ENCODE measurements at regions not wholly inside any gene's neighbourhood (a gene's known extent, or its start where the extent isn't known, plus 50 kb on each side); places are given as distances from the start of the nearest gene placed in this dataset.
"Not testable (repeated sequence)": the region's sequence is repeated elsewhere in the genome, so short reads cannot be mapped to it uniquely, and the experiment has no call there.

DNA sequence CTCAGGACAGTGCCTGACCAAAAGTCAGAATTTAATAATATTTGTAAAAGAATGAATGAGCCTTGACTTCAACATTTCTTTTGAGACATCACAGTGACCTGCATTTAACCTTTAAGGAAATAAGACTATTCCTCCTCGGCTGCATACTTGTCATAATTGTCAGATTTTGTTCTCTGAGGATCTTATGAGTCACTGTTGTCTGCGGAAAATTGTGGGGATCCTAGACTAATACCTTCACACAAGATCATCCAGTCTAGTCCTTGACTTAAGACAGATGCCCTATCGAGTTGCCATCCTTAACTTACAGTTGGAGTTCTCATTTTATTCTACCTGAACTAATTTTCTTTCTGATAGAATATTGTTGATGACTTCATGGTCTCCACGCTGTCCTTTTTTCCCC lies 198.4 kb downstream of the DLEU7 start:
- DNase-seq (ENCODE audit: low read depth), result peak; percentile 3

- DNase-seq (ENCODE audit: low read depth), result peak; percentile 6
Observed at GRCh38 chr13:50646070-50646469, 197.4 kb downstream of the DLEU7 start.

DNA sequence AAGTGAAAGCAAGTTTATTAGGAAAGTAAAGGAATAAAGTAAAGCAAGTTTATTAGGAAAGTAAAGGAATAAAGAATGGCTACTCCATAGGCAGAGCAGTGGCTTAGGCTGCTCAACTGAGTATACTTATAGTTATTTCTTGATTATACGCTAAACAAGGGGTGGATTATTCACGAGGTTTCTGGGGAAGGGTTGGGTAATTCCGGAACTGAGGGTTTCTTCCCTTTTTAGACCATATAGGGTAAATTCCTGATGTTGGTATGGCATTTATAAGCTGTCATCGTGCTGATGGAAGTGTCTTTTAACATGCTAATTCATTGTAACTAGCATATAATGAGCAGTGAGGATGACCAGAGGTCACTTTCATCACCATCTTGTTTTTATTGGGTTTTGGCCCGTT lies 194.3 kb downstream of the DLEU7 start:
- no peak for DNase-seq (ENCODE audit: low read depth)

DNA sequence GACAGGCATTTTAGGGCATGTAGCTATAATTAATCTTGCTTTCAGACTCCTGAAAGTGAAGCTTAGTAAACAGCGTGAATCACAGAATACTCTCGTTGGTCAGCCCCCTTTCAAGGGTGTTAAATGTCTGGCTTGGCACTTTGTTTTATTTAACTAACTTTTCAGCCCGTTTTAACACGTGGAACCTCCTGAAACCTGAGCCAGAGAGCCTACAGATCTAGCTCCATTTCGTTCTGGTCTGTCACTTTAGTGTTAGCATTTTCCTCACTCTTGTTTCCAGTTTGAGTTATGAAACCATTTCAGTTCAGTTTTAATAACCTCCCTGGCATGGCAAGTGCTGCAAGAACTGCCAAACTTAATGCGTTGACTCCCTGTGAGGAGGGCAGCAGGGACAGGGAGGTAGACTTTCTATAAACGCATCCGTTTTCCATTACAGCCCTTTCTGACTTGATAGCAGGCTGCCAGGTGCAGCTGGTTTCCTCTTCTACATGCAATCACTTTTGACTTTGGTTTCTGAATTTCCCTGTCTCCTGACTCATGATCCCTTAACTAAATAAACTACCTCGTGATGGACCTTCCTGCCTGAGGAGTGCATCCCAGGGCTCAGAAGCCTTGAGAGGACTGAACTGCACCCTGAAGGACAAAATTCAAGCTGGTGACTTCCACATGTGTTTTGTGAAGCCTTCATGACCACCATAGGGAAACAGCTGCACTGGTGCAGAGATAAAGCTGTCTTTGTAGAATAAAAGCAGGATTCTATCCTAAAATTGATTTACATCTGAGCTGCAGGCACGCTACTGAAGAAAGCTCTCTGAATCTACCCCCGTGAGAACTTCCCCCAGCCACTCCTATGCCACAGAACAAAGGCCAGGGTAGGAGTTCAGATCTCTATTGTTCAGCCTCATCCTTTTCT lies 192.6 kb downstream of the DLEU7 start:
- no peak for DNase-seq (ENCODE audit: low read depth)

- DNase-seq (ENCODE audit: low read depth), result no peak
Observed at GRCh38 chr13:50651922-50652321, 191.6 kb downstream of the DLEU7 start.

GRCh38 chr13:50654331-50654730 lies 189.2 kb downstream of the DLEU7 start:
- no peak for DNase-seq (ENCODE audit: low read depth)

- DNase-seq (ENCODE audit: low read depth), result not testable (repeated sequence)
Observed at GRCh38 chr13:50661881-50662280, 181.6 kb downstream of the DLEU7 start.

GRCh38 chr13:50664951-50665350 lies 178.5 kb downstream of the DLEU7 start:
- DNase-seq (ENCODE audit: low read depth), result no peak

- DNase-seq (ENCODE audit: low read depth), result no peak
Observed at GRCh38 chr13:50668049-50668448, 175.4 kb downstream of the DLEU7 start.

GRCh38 chr13:50668691-50669271 lies 174.7 kb downstream of the DLEU7 start:
- DNase-seq (ENCODE audit: low read depth), result no peak

- DNase-seq (ENCODE audit: low read depth), result no peak
Observed at GRCh38 chr13:50670272-50670671, 173.2 kb downstream of the DLEU7 start.

- DNase-seq (ENCODE audit: low read depth), result no peak
Observed at GRCh38 chr13:50670847-50671496, 172.5 kb downstream of the DLEU7 start.

DNA sequence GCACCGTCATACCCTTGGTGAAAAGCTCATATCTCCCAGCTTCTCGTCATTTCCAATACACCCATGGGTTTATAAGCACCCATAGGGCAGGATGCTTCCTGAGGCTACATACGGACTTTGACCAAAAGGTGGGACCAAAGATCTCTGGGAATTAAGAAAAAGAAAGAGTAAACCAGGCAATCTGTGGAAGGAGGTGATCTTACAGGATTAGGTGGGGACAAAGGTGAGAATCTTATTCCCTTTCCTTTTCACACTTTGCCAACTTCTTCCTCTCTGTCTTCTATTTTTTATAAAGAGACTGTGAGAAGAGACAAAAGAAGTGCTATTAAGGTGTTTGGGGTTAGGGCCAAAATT lies 172.0 kb downstream of the DLEU7 start:
- no peak for DNase-seq (ENCODE audit: low read depth)

- no peak for DNase-seq (ENCODE audit: low read depth)
Observed at GRCh38 chr13:50672025-50672424, 171.5 kb downstream of the DLEU7 start.

DNA sequence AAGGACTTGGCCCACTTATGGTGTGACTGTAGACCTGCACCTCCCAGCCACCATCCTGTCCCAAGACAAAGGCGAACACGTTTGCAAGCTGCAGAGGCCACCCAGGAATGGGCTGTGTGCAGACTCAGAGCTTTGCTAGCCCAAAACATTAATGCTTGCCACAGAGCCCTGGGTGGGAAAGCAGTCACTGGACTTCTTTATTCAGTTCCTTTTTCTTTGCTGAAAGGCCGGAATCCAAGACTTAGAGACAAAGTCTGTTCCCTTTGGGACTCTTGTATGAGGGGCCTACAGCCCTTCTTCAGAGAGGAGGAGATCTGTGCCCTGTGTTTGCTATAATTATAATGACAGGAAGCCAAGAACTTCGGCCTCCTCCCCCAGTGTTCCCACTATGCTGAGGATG lies 167.8 kb downstream of the DLEU7 start:
- DNase-seq (ENCODE audit: low read depth), result no peak

- DNase-seq (ENCODE audit: low read depth), result no peak
Observed at GRCh38 chr13:50676602-50677001, 166.9 kb downstream of the DLEU7 start.

DNA sequence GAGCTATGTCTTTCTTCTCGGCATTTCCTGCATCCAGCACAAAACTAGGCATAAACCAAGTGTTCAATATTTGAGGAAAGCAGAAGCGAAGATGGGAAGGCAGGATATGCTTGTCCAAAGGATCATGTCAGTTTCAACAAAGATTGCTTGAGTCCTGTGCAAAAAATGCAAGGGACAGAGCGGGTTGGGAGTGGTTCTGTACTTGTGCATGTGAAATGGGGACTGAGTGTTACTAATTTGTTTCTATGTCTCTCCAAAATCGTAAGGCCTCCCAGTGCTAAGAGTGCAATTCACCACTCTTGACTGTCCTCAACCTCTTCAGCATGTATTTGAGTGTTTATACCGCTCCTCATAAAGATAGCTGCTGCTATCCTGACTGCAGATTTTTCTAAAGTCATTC lies 166.2 kb downstream of the DLEU7 start:
- no peak for DNase-seq (ENCODE audit: low read depth)

- no peak for DNase-seq (ENCODE audit: low read depth)
Observed at GRCh38 chr13:50677687-50678463, 165.6 kb downstream of the DLEU7 start.

GRCh38 chr13:50678464-50679162 lies 164.9 kb downstream of the DLEU7 start:
- peak; percentile 86 for DNase-seq (ENCODE audit: low read depth)

DNA sequence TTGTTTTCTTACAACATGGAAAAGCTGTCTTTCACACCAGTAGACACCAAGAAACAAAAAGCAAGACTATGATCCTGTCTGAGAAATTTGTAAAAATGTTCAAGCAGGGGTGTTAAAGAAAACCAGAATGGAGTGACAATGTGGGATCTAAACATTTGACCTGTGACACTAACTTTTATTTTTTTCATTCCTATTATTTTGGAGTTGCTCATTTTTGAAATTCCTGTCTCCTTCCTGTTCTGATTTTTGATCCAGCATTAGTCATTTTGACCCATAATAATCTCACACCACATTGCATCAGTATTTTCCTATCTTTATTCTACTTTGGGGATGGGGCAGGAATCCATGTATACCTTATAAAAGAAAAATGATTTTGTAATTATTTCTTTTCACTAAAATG lies 164.2 kb downstream of the DLEU7 start:
- DNase-seq (ENCODE audit: low read depth), result no peak

GRCh38 chr13:50682002-50682401 lies 161.5 kb downstream of the DLEU7 start:
- no peak for DNase-seq (ENCODE audit: low read depth)

DNA sequence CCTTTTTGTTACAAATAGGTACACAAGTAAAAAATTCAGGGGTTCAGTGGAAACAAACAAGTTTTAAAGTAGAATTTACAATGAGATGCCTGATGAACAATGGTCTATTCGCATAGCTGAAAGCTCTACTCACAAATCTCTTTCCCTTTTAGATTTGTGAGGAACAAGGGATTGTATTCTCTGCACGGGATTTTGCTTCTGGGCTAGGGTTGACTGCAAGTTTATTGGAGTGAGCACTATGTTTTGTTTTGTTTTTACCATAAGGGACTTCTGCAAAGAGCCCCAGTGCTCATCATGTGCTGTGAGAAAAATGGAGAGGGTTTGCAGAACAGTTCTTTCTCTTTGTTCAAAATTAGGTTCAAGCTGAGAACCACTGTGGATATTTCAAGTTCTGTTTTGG lies 160.5 kb downstream of the DLEU7 start:
- DNase-seq (ENCODE audit: low read depth), result no peak
